H9 (cell line): ENCODE measurements at regions not wholly inside any gene's neighbourhood (a gene's known extent, or its start where the extent isn't known, plus 50 kb on each side); places are given as distances from the start of the nearest gene placed in this dataset.

Experiments used
- DNase-seq: peaks from one replicate; pipeline ENCODE4 v3.0.0-alpha.2; 2017
- H2AFZ ChIP-seq: one replicate; pipeline ENCODE4 v1.6.1; 2013; ENCODE audit warnings: mild to moderate bottlenecking, low read length, control low read depth, moderate library complexity
- H2AK5ac ChIP-seq: 2 replicates; pipeline ENCODE4 v1.6.1; 2013; ENCODE audit warnings: low read length, control low read depth, mixed read lengths; ENCODE audit not compliant: insufficient read length
- H2BK120ac ChIP-seq: one replicate; pipeline ENCODE4 v1.6.1; 2013; ENCODE audit warnings: low read depth, mild to moderate bottlenecking, low read length, control low read depth, inconsistent platforms; ENCODE audit not compliant: poor library complexity, severe bottlenecking
- H2BK12ac ChIP-seq: 2 replicates; pipeline ENCODE4 v1.6.1; 2013; ENCODE audit warnings: low read length, control low read depth, mixed read lengths, low read depth; ENCODE audit not compliant: insufficient read length
- H2BK15ac ChIP-seq: 2 replicates; pipeline ENCODE4 v1.6.1; 2013; ENCODE audit warnings: low read depth, low read length, control low read depth
- H2BK20ac ChIP-seq: one replicate; pipeline ENCODE4 v1.6.1; 2013; ENCODE audit warnings: low read depth, mild to moderate bottlenecking, low read length, control low read depth, inconsistent platforms; ENCODE audit not compliant: poor library complexity, severe bottlenecking
- H2BK5ac ChIP-seq: 2 replicates; pipeline ENCODE4 v1.6.1; 2013; ENCODE audit warnings: low read length, control low read depth, mixed read lengths; ENCODE audit not compliant: insufficient read length
- H3K14ac ChIP-seq: 2 replicates; pipeline ENCODE4 v1.6.1; 2013; ENCODE audit warnings: low read length, control low read depth; ENCODE audit not compliant: insufficient read depth
- H3K18ac ChIP-seq: 2 replicates; pipeline ENCODE4 v1.6.1; 2013; ENCODE audit warnings: low read depth, mild to moderate bottlenecking, mixed read lengths, low read length, control low read depth; ENCODE audit not compliant: insufficient read length
- H3K23ac ChIP-seq: 2 replicates; pipeline ENCODE4 v1.6.1; 2013; ENCODE audit warnings: low read length, control low read depth, mixed read lengths, low read depth; ENCODE audit not compliant: insufficient read length
- H3K23me2 ChIP-seq: 2 replicates; pipeline ENCODE4 v1.6.1; 2013; ENCODE audit warnings: low read depth, mild to moderate bottlenecking, mixed read lengths, low read length, control low read depth; ENCODE audit not compliant: insufficient read length, poor library complexity, severe bottlenecking
- H3K27ac ChIP-seq: 2 replicates; pipeline ENCODE4 v1.5.1; 2013; ENCODE audit warnings: low read length, control low read depth, mixed read lengths, low read depth; ENCODE audit not compliant: insufficient read length
- H3K27me3 ChIP-seq: 2 replicates; pipeline ENCODE4 v1.6.1; 2013; ENCODE audit warnings: low read length, control low read depth, inconsistent platforms; ENCODE audit not compliant: insufficient read depth
- H3K4ac ChIP-seq: 2 replicates; pipeline ENCODE4 v1.6.1; 2013; ENCODE audit warnings: low read depth, mild to moderate bottlenecking, control low read depth, inconsistent platforms, low read length, moderate library complexity
- H3K4me1 ChIP-seq: 2 replicates; pipeline ENCODE4 v1.6.1; 2013; ENCODE audit warnings: low read length, control low read depth, inconsistent platforms; ENCODE audit not compliant: insufficient read depth
- H3K4me2 ChIP-seq: 2 replicates; pipeline ENCODE4 v1.6.1; 2013; ENCODE audit warnings: low read length, control low read depth, mixed read lengths; ENCODE audit not compliant: insufficient read length, insufficient read depth
- H3K56ac ChIP-seq: 2 replicates; pipeline ENCODE4 v1.6.1; 2013; ENCODE audit warnings: low read depth, mild to moderate bottlenecking, mixed read lengths, low read length, control low read depth; ENCODE audit not compliant: insufficient read length
- H3K79me1 ChIP-seq: 2 replicates; pipeline ENCODE4 v1.6.1; 2013; ENCODE audit warnings: low read depth, mild to moderate bottlenecking, moderate library complexity, low read length, control low read depth, inconsistent platforms; ENCODE audit not compliant: insufficient read depth, poor library complexity, severe bottlenecking
- H3K79me2 ChIP-seq: 2 replicates; pipeline ENCODE4 v1.6.1; 2013; ENCODE audit warnings: low read length, control low read depth, inconsistent platforms; ENCODE audit not compliant: insufficient read depth
- H3K9ac ChIP-seq: 2 replicates; pipeline ENCODE4 v1.6.1; 2013; ENCODE audit warnings: low read length, control low read depth, mixed read lengths; ENCODE audit not compliant: insufficient read length; ENCODE audit errors: extremely low read depth
- H3K9me3 ChIP-seq: one replicate; pipeline ENCODE4 v1.6.1; 2013; ENCODE audit warnings: low read depth, low read length, inconsistent platforms; ENCODE audit not compliant: control insufficient read depth
- H3T11ph ChIP-seq: one replicate; pipeline ENCODE4 v1.6.1; 2013; ENCODE audit warnings: mild to moderate bottlenecking, low read length, control low read depth, inconsistent platforms
- H4K20me1 ChIP-seq: one replicate; pipeline ENCODE4 v1.6.1; 2013; ENCODE audit not compliant: control insufficient read depth, insufficient read length, insufficient read depth
- H4K5ac ChIP-seq: 2 replicates; pipeline ENCODE4 v1.6.1; 2013; ENCODE audit warnings: low read depth, mild to moderate bottlenecking, mixed read lengths, low read length, control low read depth; ENCODE audit not compliant: insufficient read length
- H4K8ac ChIP-seq: replicated peaks from 2 replicates; pipeline ENCODE4 v1.6.1; 2013; ENCODE audit warnings: low read length, control low read depth, mixed read lengths, low read depth; ENCODE audit not compliant: insufficient read length
- H4K91ac ChIP-seq: 2 replicates; pipeline ENCODE4 v1.6.1; 2013; ENCODE audit warnings: low read depth, mild to moderate bottlenecking, moderate library complexity, mixed read lengths, low read length, control low read depth; ENCODE audit not compliant: insufficient read length
- H3K27ac Mint-ChIP-seq, 3 experiments: 2 replicates in 2 of 3; 3 replicates in 1 of 3; pipeline ENCODE4 v1.8.0; 2020 to 2021; ENCODE audit warnings: mixed read lengths in 3 of 3, mild to moderate bottlenecking in 1 of 3, moderate library complexity in 1 of 3
- H3K27me3 Mint-ChIP-seq: 2 replicates; pipeline ENCODE4 v1.8.0; 2021; ENCODE audit warnings: low read depth, mild to moderate bottlenecking, moderate library complexity, mixed read lengths
- H3K36me3 Mint-ChIP-seq, 3 experiments: 2 replicates in 2 of 3; 3 replicates in 1 of 3; pipeline ENCODE4 v1.8.0; 2020 to 2021; ENCODE audit warnings: low read depth in 3 of 3, mixed read lengths in 3 of 3; ENCODE audit not compliant: insufficient read depth in 1 of 3
- H3K4me1 Mint-ChIP-seq, 2 experiments: 2 replicates each; pipeline ENCODE4 v1.8.0; 2020; ENCODE audit warnings: mixed read lengths in 2 of 2
- H3K4me3 Mint-ChIP-seq, 2 experiments: 2 replicates in 1 of 2; 3 replicates in 1 of 2; pipeline ENCODE4 v1.8.0; 2020 to 2021; ENCODE audit warnings: mild to moderate bottlenecking in 2 of 2, mixed read lengths in 2 of 2, moderate library complexity in 1 of 2
- H3K9me3 Mint-ChIP-seq, 2 experiments: 2 replicates in 1 of 2; 3 replicates in 1 of 2; pipeline ENCODE4 v1.8.0; 2020; ENCODE audit warnings: mild to moderate bottlenecking in 2 of 2, mixed read lengths in 2 of 2, moderate library complexity in 1 of 2
- CTCF ChIP-seq: fragments of 200-600 bp; sonication (generic); conservative IDR thresholded peaks from 3 replicates; pipeline ENCODE4 v1.8.0; 2021; ENCODE audit warnings: antibody characterized with exemption, mild to moderate bottlenecking
- WGBS: extraction: QIAGEN DNeasy Blood & Tissue Kit; methylation state at CpG from one replicate; pipeline ENCODE4 v1.1.7; 2013; ENCODE audit warnings: missing lambda C conversion rate, low lambda C conversion rate, mixed read lengths; ENCODE audit not compliant: insufficient read length; ENCODE audit errors: extremely low coverage; 5-methylcytosine and 5-hydroxymethylcytosine counted together

- Histone ChIP-seq H2AFZ (no peak overlapping the region), H3K9ac (no peak overlapping the region)
Observed at GRCh38 chr22:45072322-45072903, 62.6 kb upstream of the PHF21B start.

More at GRCh38 chr22:45072322-45072903, 62.6 kb upstream of the PHF21B start:
- H3K23ac ChIP-seq: no peak overlapping the region
- H2BK15ac ChIP-seq: no peak overlapping the region
- peaks cover 3% of the 10 kb centered on the region for H3K23me2 ChIP-seq
- H4K8ac ChIP-seq: no peak overlapping the region
- DNase-seq: peak; percentile 90
- H3T11ph ChIP-seq: no peak overlapping the region
- no peaks in the 10 kb centered on the region for H3K79me1 ChIP-seq
- Mint-ChIP-seq H3K4me3 (peak overlapping the region; percentile 34 to 36), H3K36me3 (peaks cover 3 to 10% (median 4%) of the 10 kb centered on the region in 3 experiments; a peak in 6 of 7 replicates), H3K9me3 (peaks cover 12 to 13% of the 10 kb centered on the region in 2 experiments), H3K27ac (peak overlapping the region; percentile 4 to 14 (median 7); a peak in 4 of 7 replicates), H3K4me1 (peaks cover 34 to 35% of the 10 kb centered on the region in 2 experiments), H3K27me3 (peaks cover 18% of the 10 kb centered on the region)
- no peak overlapping the region for H4K91ac ChIP-seq
- H2BK5ac ChIP-seq: no peak overlapping the region
- peak overlapping the region; percentile 52 for H3K4me2 ChIP-seq
- no peak overlapping the region for H2AK5ac ChIP-seq
- no peak overlapping the region for H3K4ac ChIP-seq
- peaks cover 2% of the 10 kb centered on the region; the same call in 1 of the 2 replicates for H3K4me1 ChIP-seq
- no peaks in the 10 kb centered on the region for H4K20me1 ChIP-seq
- no peak overlapping the region for H2BK20ac ChIP-seq
- H3K27me3 ChIP-seq: no peaks in the 10 kb centered on the region
- H4K5ac ChIP-seq: no peak overlapping the region
- H2BK12ac ChIP-seq: no peak overlapping the region
- H3K56ac ChIP-seq: no peak overlapping the region
- no peak overlapping the region for H3K18ac ChIP-seq
- H3K9me3 ChIP-seq: no peaks in the 10 kb centered on the region
- no peak overlapping the region for H3K27ac ChIP-seq
- H3K79me2 ChIP-seq: no peaks in the 10 kb centered on the region
- WGBS: no CpG with 5 or more reads among the region's 17 CpGs
- no peak for TF ChIP-seq CTCF
- no peak overlapping the region for H2BK120ac ChIP-seq
- no peak overlapping the region for H3K14ac ChIP-seq
